Endothelial cell of umbilical vein (primary cell): ENCODE measurements at regions not wholly inside any gene's neighbourhood (a gene's known extent, or its start where the extent isn't known, plus 50 kb on each side); places are given as distances from the start of the nearest gene placed in this dataset.

ENCODE experiments used
- BruUV-seq: library from RNA; stranded (reverse); fragments of 400-500 nt; replicated peaks from 2 replicates; lab custom pipeline; 2021; lab: Mats Ljungman, UMichigan
- CTCF ChIA-PET: fragments of 300-600, 350-600 bp; sonication (Branson Sonifier 250); formaldehyde crosslinking; loops from one replicate; lab custom pipeline; 2021; ENCODE audit warnings: antibody characterized with exemption, inconsistent platforms; lab: Charles Lee
- POLR2A ChIA-PET: fragments of 300-600, 350-600 bp; sonication (Branson Sonifier 250); formaldehyde crosslinking; loops from one replicate; lab custom pipeline; 2021; ENCODE audit warnings: antibody characterized with exemption, inconsistent platforms; lab: Charles Lee
- DNase-seq: peaks from one replicate; pipeline ENCODE4 v3.0.0-alpha.2; 2011; ENCODE audit warnings: low read depth, low spot score
- FAIRE-seq: peaks from 2 replicates; lab custom pipeline; 2011; peaks lifted over from hg19 to GRCh38; lab: Jason Lieb, UNC
- H2AFZ ChIP-seq: 2 replicates; pipeline ENCODE4 v1.6.0; 2012; ENCODE audit warnings: low read depth, low read length, control low read depth, inconsistent platforms
- H3K27ac ChIP-seq: 2 replicates; pipeline ENCODE4 v1.5.1; 2011; ENCODE audit warnings: low read depth, mild to moderate bottlenecking, control low read depth, low read length, moderate library complexity; ENCODE audit not compliant: insufficient read depth
- H3K27me3 ChIP-seq, 2 experiments: 2 replicates each; pipeline versions ENCODE4 v1.6.0 to v1.6.1; 2011; ENCODE audit warnings: low read length in 2 of 2, mixed read lengths in 1 of 2; ENCODE audit not compliant: control insufficient read depth in 2 of 2, insufficient read depth in 2 of 2
- H3K36me3 ChIP-seq, 2 experiments: 2 replicates in 1 of 2; 3 replicates in 1 of 2; pipeline ENCODE4 v1.5.1; 2011; ENCODE audit warnings: low read length in 2 of 2, mild to moderate bottlenecking in 1 of 2, moderate library complexity in 1 of 2; ENCODE audit not compliant: control insufficient read depth in 2 of 2, insufficient read depth in 2 of 2; ENCODE audit errors: extremely low read depth in 1 of 2
- H3K4me1 ChIP-seq: 3 replicates; pipeline ENCODE4 v1.5.1; 2011; ENCODE audit warnings: mild to moderate bottlenecking, low read length; ENCODE audit not compliant: control insufficient read depth, insufficient read depth; ENCODE audit errors: extremely low read depth
- H3K4me2 ChIP-seq: 2 replicates; pipeline ENCODE4 v1.6.1; 2011; ENCODE audit warnings: low read length, control low read depth, mixed read lengths; ENCODE audit not compliant: insufficient read depth
- H3K4me3 ChIP-seq, 3 experiments: fragments of 200-600 bp in 1 of 3; sonication (generic), shearing (Covaris generic) in 1 of 3; replicated peaks in 1 of 3; 2 replicates each; pipeline ENCODE4 v1.5.1; 2011 to 2016; ENCODE audit warnings: control low read depth in 3 of 3, low read length in 3 of 3, mild to moderate bottlenecking in 2 of 3, inconsistent platforms in 1 of 3, low read depth in 1 of 3, moderate library complexity in 1 of 3; ENCODE audit not compliant: insufficient read depth in 1 of 3
- H3K79me2 ChIP-seq: 2 replicates; pipeline ENCODE4 v1.6.0; 2012; ENCODE audit warnings: low read length, inconsistent platforms; ENCODE audit not compliant: control insufficient read depth, insufficient read depth
- H3K9ac ChIP-seq: replicated peaks from 2 replicates; pipeline ENCODE3; 2011; ENCODE audit warnings: low read length, control low read depth; ENCODE audit not compliant: insufficient read depth; ENCODE audit errors: extremely low read depth
- H3K9me1 ChIP-seq: replicated peaks from 3 replicates; pipeline ENCODE4 v1.6.0; 2011; ENCODE audit warnings: mild to moderate bottlenecking, low read length; ENCODE audit not compliant: control insufficient read depth, insufficient read depth; ENCODE audit errors: extremely low read depth
- H3K9me3 ChIP-seq: replicated peaks from 2 replicates; pipeline ENCODE4 v1.5.1; 2012; ENCODE audit warnings: low read length, inconsistent platforms; ENCODE audit not compliant: control insufficient read depth, insufficient read depth
- H4K20me1 ChIP-seq: replicated peaks from 2 replicates; pipeline ENCODE3; 2011; ENCODE audit warnings: mild to moderate bottlenecking, low read length; ENCODE audit not compliant: control insufficient read depth, insufficient read depth; ENCODE audit errors: extremely low read depth
- EZH2 ChIP-seq: IDR thresholded peaks from 2 replicates; pipeline ENCODE4 v1.6.1; 2012; ENCODE audit warnings: borderline replicate concordance, low read depth, mild to moderate bottlenecking, moderate library complexity, low read length, inconsistent platforms; ENCODE audit not compliant: severe bottlenecking
- GATA2 ChIP-seq: IDR thresholded peaks from 2 replicates; pipeline ENCODE4 v1.7.0; 2011; ENCODE audit warnings: low read depth, mild to moderate bottlenecking, moderate library complexity, mixed read lengths, low read length; ENCODE audit not compliant: insufficient read length, insufficient read depth
- JUN ChIP-seq: IDR thresholded peaks from 2 replicates; pipeline ENCODE4 v1.6.1; 2011; ENCODE audit warnings: borderline replicate concordance, low read depth; ENCODE audit not compliant: insufficient read length, insufficient read depth
- MYC ChIP-seq: IDR thresholded peaks from one replicate; pipeline ENCODE4 v1.6.1; 2011; ENCODE audit warnings: mild to moderate bottlenecking, low read depth, low read length
- POLR2A ChIP-seq: IDR thresholded peaks from 2 replicates; pipeline ENCODE4 v1.6.1; 2012; ENCODE audit warnings: low read depth, mild to moderate bottlenecking, control low read depth, low read length
- dilution Hi-C: fragments of 300-500 bp; cut with MboI; formaldehyde crosslinking; loops from one replicate; pipeline ENCODE4 v1.15.0; 2019; ENCODE audit warnings: low sequenced_read_pairs; ENCODE audit not compliant: extremely low pct_ligation_motif_present
- intact Hi-C: fragments of 100-400 bp; cut with micrococcal nuclease; formaldehyde crosslinking; loops from one replicate; pipeline ENCODE4 v1.10.0; 2022
- TF ChIP-seq, protein P1 (sequence below): IDR thresholded peaks from 2 replicates; pipeline ENCODE4 v1.6.1; 2011; ENCODE audit not compliant: insufficient read depth, insufficient read length

DNA sequence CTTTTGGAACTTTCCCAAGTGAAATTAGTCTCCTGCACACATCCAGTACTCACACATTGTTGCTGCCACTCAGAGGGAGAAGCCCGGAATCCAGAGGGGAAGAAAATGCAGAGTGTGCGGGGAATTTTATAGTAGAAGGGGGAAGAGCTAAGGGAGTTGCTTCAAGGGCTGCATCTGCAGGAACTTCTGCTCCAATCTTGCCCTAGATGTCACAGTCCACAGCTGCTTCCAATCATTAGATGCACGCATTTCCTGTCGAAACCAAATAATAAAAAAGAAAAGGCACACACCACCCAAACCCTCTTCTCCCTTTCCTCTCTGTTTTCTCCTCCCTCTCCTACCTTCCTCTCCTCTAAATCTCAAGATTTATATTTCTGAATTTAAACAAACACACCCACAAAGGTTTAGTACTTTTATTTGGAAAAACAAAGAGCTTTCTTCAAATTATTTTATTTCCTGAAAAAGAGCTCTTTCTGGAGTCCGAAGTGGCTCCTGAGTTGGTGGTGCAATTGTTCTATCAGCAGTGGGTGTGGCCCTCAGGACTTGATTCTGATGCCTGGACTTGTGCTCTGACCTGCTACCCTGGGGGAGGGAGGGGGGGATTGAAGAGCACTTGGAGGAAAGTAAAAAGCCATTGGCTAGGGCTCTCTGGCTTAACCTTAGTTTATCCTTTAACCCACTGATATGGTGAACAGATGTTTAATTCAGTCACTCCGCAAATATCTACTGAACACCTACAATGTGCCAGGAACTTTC, 72.0 kb downstream of the KCNE4 start:
- H3K4me3 ChIP-seq = no peak overlapping the region
- no peaks in the 10 kb centered on the region for H3K79me2 ChIP-seq
- no peaks in the 10 kb centered on the region for H3K27me3 ChIP-seq
- BruUV-seq = no TSS peak
- DNase-seq = no peak
- no peak overlapping the region for H3K9ac ChIP-seq
- H3K27ac ChIP-seq = no peak overlapping the region
- no peaks in the 10 kb centered on the region for H3K36me3 ChIP-seq
- H4K20me1 ChIP-seq = no peaks in the 10 kb centered on the region
- no peak overlapping the region for H2AFZ ChIP-seq
- intact Hi-C loops (no loop called here), dilution Hi-C loops (no loop called here)
- peaks cover 24% of the 10 kb centered on the region for H3K4me1 ChIP-seq
- no peaks in the 10 kb centered on the region for H3K9me1 ChIP-seq
- no peak for TF ChIP-seq EZH2
- ChIA-PET POLR2A (no interaction called here), CTCF (no interaction called here)
- no peak for FAIRE-seq
- no peaks in the 10 kb centered on the region for H3K9me3 ChIP-seq
- no peak overlapping the region for H3K4me2 ChIP-seq

DNA sequence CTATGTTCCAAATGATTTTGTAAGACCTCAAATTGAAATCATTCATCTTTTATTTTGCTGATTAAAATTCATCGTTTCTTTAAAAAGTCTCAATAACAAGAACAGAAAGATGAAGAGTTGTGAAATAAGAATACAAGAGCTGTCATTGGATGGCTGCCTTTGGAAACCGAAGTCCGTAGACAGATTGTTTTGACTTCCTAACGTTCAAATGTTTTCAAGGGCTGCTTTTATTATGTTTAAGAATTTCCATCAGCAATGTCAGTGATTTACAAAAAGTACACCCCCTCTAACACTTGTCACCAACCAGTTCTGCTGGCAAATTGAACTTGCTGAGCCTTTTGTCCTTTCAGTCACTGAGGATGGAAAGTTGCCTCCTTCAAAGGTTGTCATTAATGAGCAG, 89.6 kb downstream of the KCNE4 start:
- dilution Hi-C loops = no loop called here
- Histone ChIP-seq H2AFZ (no peak overlapping the region), H4K20me1 (no peaks in the 10 kb centered on the region), H3K4me3 (no peak overlapping the region), H3K79me2 (no peaks in the 10 kb centered on the region), H3K4me2 (no peak overlapping the region), H3K27ac (no peak overlapping the region), H3K36me3 (no peaks in the 10 kb centered on the region), H3K27me3 (no peaks in the 10 kb centered on the region), H3K9ac (no peak overlapping the region), H3K9me3 (no peaks in the 10 kb centered on the region), H3K4me1 (no peaks in the 10 kb centered on the region), H3K9me1 (no peaks in the 10 kb centered on the region)
- DNase-seq (no peak), FAIRE-seq (no peak)
- intact Hi-C loops = no loop called here
- ChIA-PET CTCF (no interaction called here), POLR2A (no interaction called here)
- BruUV-seq = no TSS peak
- TF ChIP-seq MYC (no peak), POLR2A (no peak), JUN (no peak), GATA2 (no peak)
- TF ChIP-seq, protein P1, sequence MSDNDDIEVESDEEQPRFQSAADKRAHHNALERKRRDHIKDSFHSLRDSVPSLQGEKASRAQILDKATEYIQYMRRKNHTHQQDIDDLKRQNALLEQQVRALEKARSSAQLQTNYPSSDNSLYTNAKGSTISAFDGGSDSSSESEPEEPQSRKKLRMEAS = no peak
